GM12878 (cell line): ENCODE measurements at regions not wholly inside any gene's neighbourhood (a gene's known extent, or its start where the extent isn't known, plus 50 kb on each side); places are given as distances from the start of the nearest gene placed in this dataset.

ENCODE experiments used
- ATAC-seq: fragments of 200-7000 bp; cut with Tn5 transposase; 3 replicates; pipeline ENCODE4 v1.9.1; 2020; ENCODE audit warnings: mild to moderate bottlenecking, moderate library complexity
- BruUV-seq: library from RNA; stranded (reverse); fragments of 400-500 nt; replicated peaks from 2 replicates; lab custom pipeline; 2021; lab: Mats Ljungman, UMichigan
- CTCF ChIA-PET: fragments of 300-600 bp; sonication (Branson Sonifier 250); formaldehyde crosslinking; extraction: SDS; loops from one replicate; lab custom pipeline; 2021; ENCODE audit warnings: inconsistent platforms; lab: Yijun Ruan, JAX
- POLR2A ChIA-PET: fragments of 350-600 bp; formaldehyde crosslinking; extraction: SDS; loops from one replicate; lab custom pipeline; 2021; ENCODE audit warnings: inconsistent platforms; lab: Charles Lee
- RAD21 ChIA-PET: fragments of 300-600 bp; sonication (Branson Sonifier 250); formaldehyde crosslinking; loops from one replicate; lab custom pipeline; 2023; ENCODE audit warnings: antibody characterized with exemption; ENCODE audit not compliant: unreplicated experiment; lab: Charles Lee
- SMC1A ChIA-PET: fragments of 300-600 bp; sonication (Branson Sonifier 250); formaldehyde crosslinking; loops from one replicate; lab custom pipeline; 2023; ENCODE audit not compliant: unreplicated experiment, uncharacterized antibody; lab: Charles Lee
- DNase-seq: peaks from one replicate; pipeline ENCODE4 v3.0.0-alpha.2; 2011; ENCODE audit warnings: low read depth, low spot score
- FAIRE-seq: peaks from 3 replicates; lab custom pipeline; 2011; peaks lifted over from hg19 to GRCh38; lab: Jason Lieb, UNC
- H2AFZ ChIP-seq: 2 replicates; pipeline ENCODE4 v1.6.0; 2011; ENCODE audit warnings: low read depth, low read length, control low read depth; ENCODE audit not compliant: control insufficient read depth
- H3K27ac ChIP-seq: 2 replicates; pipeline ENCODE4 v1.5.1; 2011; ENCODE audit warnings: control low read depth; ENCODE audit not compliant: control insufficient read depth, insufficient read depth
- H3K27me3 ChIP-seq, 2 experiments: replicated peaks in 1 of 2; 2 replicates each; pipeline versions ENCODE4 v1.6.0 to v1.6.1; 2011; ENCODE audit warnings: low read length in 1 of 2; ENCODE audit not compliant: control insufficient read depth in 2 of 2, insufficient read depth in 2 of 2
- H3K36me3 ChIP-seq, 2 experiments: 2 replicates each; pipeline ENCODE4 v1.5.1; 2011; ENCODE audit warnings: low read length in 1 of 2; ENCODE audit not compliant: control insufficient read depth in 2 of 2, insufficient read depth in 2 of 2
- H3K4me1 ChIP-seq: 2 replicates; pipeline ENCODE4 v1.6.1; 2011; ENCODE audit warnings: mild to moderate bottlenecking, low read length, moderate library complexity, mixed read lengths; ENCODE audit not compliant: control insufficient read depth, insufficient read depth
- H3K4me2 ChIP-seq: 2 replicates; pipeline ENCODE4 v1.6.0; 2011; ENCODE audit warnings: control low read depth; ENCODE audit not compliant: control insufficient read depth, insufficient read depth
- H3K4me3 ChIP-seq: fragments of 200-600 bp; sonication (generic); 2 replicates; pipeline ENCODE4 v1.5.1; 2016
- H3K79me2 ChIP-seq: 2 replicates; pipeline ENCODE4 v1.6.0; 2011; ENCODE audit warnings: low read length; ENCODE audit not compliant: control insufficient read depth, insufficient read depth
- H3K9ac ChIP-seq: 2 replicates; pipeline ENCODE4 v1.8.0; 2011; ENCODE audit warnings: low read length, control low read depth, mixed read lengths; ENCODE audit not compliant: control insufficient read depth, insufficient read depth
- H3K9me3 ChIP-seq: replicated peaks from 3 replicates; pipeline ENCODE4 v1.5.1; 2011; ENCODE audit warnings: mild to moderate bottlenecking, low read length; ENCODE audit not compliant: control insufficient read depth, insufficient read depth
- H4K20me1 ChIP-seq: 2 replicates; pipeline ENCODE4 v1.6.0; 2011; ENCODE audit not compliant: control insufficient read depth, insufficient read depth
- ATF7 ChIP-seq: fragments of 450-650 bp; IDR thresholded peaks from 2 replicates; pipeline ENCODE4 v1.6.1; 2016; ENCODE audit warnings: low read depth, mild to moderate bottlenecking
- BRCA1 ChIP-seq: IDR thresholded peaks from 2 replicates; pipeline ENCODE4 v1.6.1; 2011; ENCODE audit warnings: low read depth, low read length, improper control_type of control experiment
- CBX3 ChIP-seq: fragments of 200-600 bp; sonication (generic); IDR thresholded peaks from 2 replicates; pipeline ENCODE4 v1.6.1; 2016; ENCODE audit warnings: low read depth, borderline replicate concordance
- HDAC2 ChIP-seq: fragments of 200-600 bp; sonication (generic); IDR thresholded peaks from 2 replicates; pipeline ENCODE4 v1.6.1; 2017
- JUND ChIP-seq: IDR thresholded peaks from 2 replicates; pipeline ENCODE4 v1.6.1; 2012; ENCODE audit warnings: low read depth, mild to moderate bottlenecking, low read length, improper control_type of control experiment, moderate library complexity
- MEF2A ChIP-seq: IDR thresholded peaks from 2 replicates; pipeline ENCODE4 v1.6.1; 2011; ENCODE audit warnings: low read depth, mild to moderate bottlenecking, low read length, moderate library complexity; ENCODE audit not compliant: insufficient read depth
- MEF2B ChIP-seq: fragments of 450-650 bp; IDR thresholded peaks from 2 replicates; pipeline ENCODE4 v1.6.1; 2018; ENCODE audit warnings: mild to moderate bottlenecking, moderate library complexity; ENCODE audit not compliant: partially characterized antibody, poor library complexity, severe bottlenecking
- MYC ChIP-seq: IDR thresholded peaks from 2 replicates; pipeline ENCODE4 v1.6.1; 2011; ENCODE audit warnings: mild to moderate bottlenecking, low read length, moderate library complexity, inconsistent platforms; ENCODE audit not compliant: insufficient read depth, insufficient replicate concordance, insufficient read length, severe bottlenecking
- NFXL1 ChIP-seq: fragments of 450-650 bp; IDR thresholded peaks from 2 replicates; pipeline ENCODE4 v1.6.1; 2017; ENCODE audit warnings: antibody characterized with exemption, mild to moderate bottlenecking, borderline replicate concordance
- NR2C2 ChIP-seq: IDR thresholded peaks from 2 replicates; pipeline ENCODE4 v1.6.1; 2011; ENCODE audit warnings: borderline replicate concordance, low read depth; ENCODE audit not compliant: control insufficient read depth, insufficient read length
- NR2F1 ChIP-seq: fragments of 450-650 bp; conservative IDR thresholded peaks from 2 replicates; pipeline ENCODE4 v1.6.1; 2017; ENCODE audit warnings: mild to moderate bottlenecking
- RAD51 ChIP-seq: fragments of 450-650 bp; IDR thresholded peaks from 2 replicates; pipeline ENCODE4 v1.6.1; 2016; ENCODE audit warnings: moderate library complexity, mild to moderate bottlenecking, inconsistent platforms
- RELA ChIP-seq: fragments of 450-650 bp; IDR thresholded peaks from 2 replicates; pipeline ENCODE4 v1.8.0; 2014; ENCODE audit warnings: borderline replicate concordance; ENCODE audit not compliant: partially characterized antibody
- TBL1XR1 ChIP-seq: IDR thresholded peaks from 2 replicates; pipeline ENCODE4 v1.6.1; 2012; ENCODE audit warnings: low read depth, low read length, improper control_type of control experiment
- WGBS: methylation state at CpG from one replicate; pipeline ENCODE4 v1.1.6; 2016; ENCODE audit warnings: low lambda C conversion rate; ENCODE audit not compliant: insufficient replicate concordance, insufficient coverage; ENCODE audit errors: missing lambda C conversion rate; 5-methylcytosine and 5-hydroxymethylcytosine counted together
- in situ Hi-C: fragments of 300-500 bp; cut with MboI; formaldehyde crosslinking; loops from 9 replicates; pipeline ENCODE4 v1.14.3; 2018; ENCODE audit warnings: mixed read lengths
- intact Hi-C: fragments of 100-400 bp; cut with micrococcal nuclease; formaldehyde crosslinking; loops from one replicate; pipeline ENCODE4 v1.14.2; 2022; ENCODE audit not compliant: unreplicated experiment
- TF ChIP-seq, protein P1 (sequence below), 3 experiments: IDR thresholded peaks in 2 of 3; conservative IDR thresholded peaks in 1 of 3; 2 replicates each; pipeline ENCODE4 v1.5.1; 2011; ENCODE audit warnings: low read depth in 3 of 3, low read length in 3 of 3, mild to moderate bottlenecking in 3 of 3, control low read depth in 2 of 3, moderate library complexity in 2 of 3, inconsistent platforms in 1 of 3, mixed read lengths in 1 of 3; ENCODE audit not compliant: control insufficient read depth in 2 of 3, insufficient read depth in 1 of 3; ENCODE audit errors: extremely low read depth in 1 of 3
- TF ChIP-seq, protein P2 (sequence below): fragments of 450-650 bp; IDR thresholded peaks from 2 replicates; pipeline ENCODE4 v1.6.1; 2017; ENCODE audit warnings: low read depth, mild to moderate bottlenecking, moderate library complexity

DNA sequence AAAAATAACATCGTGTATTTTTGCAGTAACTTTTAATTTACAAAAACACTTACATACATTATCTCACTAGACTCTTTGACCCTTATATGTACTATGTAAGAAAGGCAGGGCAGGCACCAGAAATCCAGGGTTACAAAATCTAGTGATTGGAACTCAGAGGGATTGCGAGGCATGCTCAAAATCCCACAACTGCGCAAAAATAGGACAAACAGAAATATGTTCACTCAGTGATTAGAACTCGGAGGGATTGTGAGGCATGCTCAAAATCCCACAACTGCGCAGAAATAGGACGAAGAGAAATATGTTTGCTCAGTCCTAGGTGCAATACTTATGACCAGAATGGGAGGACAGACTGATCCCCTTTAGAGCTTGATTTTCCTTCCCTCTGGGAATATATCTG, 79.2 kb upstream of the TGFBR2 start:
- DNase-seq = no peak
- 66% methylated on average over 6 of the region's 6 CpGs for WGBS
- TF ChIP-seq NR2F1 = no peak
- no peak for TF ChIP-seq TBL1XR1
- no peak for TF ChIP-seq JUND
- TF ChIP-seq, protein P1, sequence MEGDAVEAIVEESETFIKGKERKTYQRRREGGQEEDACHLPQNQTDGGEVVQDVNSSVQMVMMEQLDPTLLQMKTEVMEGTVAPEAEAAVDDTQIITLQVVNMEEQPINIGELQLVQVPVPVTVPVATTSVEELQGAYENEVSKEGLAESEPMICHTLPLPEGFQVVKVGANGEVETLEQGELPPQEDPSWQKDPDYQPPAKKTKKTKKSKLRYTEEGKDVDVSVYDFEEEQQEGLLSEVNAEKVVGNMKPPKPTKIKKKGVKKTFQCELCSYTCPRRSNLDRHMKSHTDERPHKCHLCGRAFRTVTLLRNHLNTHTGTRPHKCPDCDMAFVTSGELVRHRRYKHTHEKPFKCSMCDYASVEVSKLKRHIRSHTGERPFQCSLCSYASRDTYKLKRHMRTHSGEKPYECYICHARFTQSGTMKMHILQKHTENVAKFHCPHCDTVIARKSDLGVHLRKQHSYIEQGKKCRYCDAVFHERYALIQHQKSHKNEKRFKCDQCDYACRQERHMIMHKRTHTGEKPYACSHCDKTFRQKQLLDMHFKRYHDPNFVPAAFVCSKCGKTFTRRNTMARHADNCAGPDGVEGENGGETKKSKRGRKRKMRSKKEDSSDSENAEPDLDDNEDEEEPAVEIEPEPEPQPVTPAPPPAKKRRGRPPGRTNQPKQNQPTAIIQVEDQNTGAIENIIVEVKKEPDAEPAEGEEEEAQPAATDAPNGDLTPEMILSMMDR (IDR thresholded peaks at IDR 0.05 in 2 of 3, conservative IDR thresholded peaks at IDR 0.05 in 1 of 3; ENCODE audit: control insufficient read depth in 2 of 3, extremely low read depth in 1 of 3, insufficient read depth in 1 of 3, low read depth in 3 of 3, low read length in 3 of 3) = no peak
- TF ChIP-seq MEF2A = no peak
- TF ChIP-seq, all 136 proteins: peak for 0
- Histone ChIP-seq H3K27me3 (no peaks in the 10 kb centered on the region), H3K36me3 (no peaks in the 10 kb centered on the region), H3K4me2 (no peak overlapping the region), H2AFZ (no peak overlapping the region), H3K9ac (no peak overlapping the region), H3K4me3 (no peak overlapping the region), H4K20me1 (no peaks in the 10 kb centered on the region), H3K9me3 (no peaks in the 10 kb centered on the region), H3K27ac (no peak overlapping the region), H3K79me2 (no peaks in the 10 kb centered on the region), H3K4me1 (no peaks in the 10 kb centered on the region)
- in situ Hi-C loops (no loop called here), intact Hi-C loops (no loop called here)
- ChIA-PET POLR2A (interaction anchor here (0.5 kb wide), 1 partner anchor 23 kb away, joined by 5 read pairs; no protein-coding TSS in a partner anchor), CTCF (no interaction called here), RAD21 (no interaction called here), SMC1A (no interaction called here)
- no TSS peak for BruUV-seq
- no peak for ATAC-seq
- FAIRE-seq = no peak

DNA sequence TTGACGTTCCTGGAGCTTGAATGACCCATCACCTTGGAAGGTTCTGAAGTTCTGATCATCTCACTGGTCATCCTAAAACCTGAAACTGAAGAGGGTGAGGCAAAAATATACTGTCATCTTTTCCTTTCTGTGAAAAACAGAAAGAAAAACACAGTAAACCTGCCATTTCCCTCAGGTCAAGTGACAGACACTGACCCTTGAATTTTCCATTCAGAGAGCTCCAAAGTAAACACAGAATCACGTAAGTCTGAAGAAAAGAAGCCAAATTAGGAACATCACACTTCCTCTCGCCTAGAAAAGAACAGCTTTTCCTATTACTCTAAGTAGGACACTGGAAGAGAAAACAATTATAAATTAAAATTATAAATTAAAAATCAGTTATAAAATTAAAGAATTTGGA, 78.7 kb upstream of the TGFBR2 start:
- POLR2A ChIA-PET = interaction anchor here (0.5 kb wide), 1 partner anchor 23 kb away, joined by 5 read pairs; no protein-coding TSS in a partner anchor
- FAIRE-seq (no peak), DNase-seq (no peak), ATAC-seq (no peak)
- Histone ChIP-seq H3K9ac (no peak overlapping the region), H3K36me3 (no peaks in the 10 kb centered on the region), H3K27me3 (no peaks in the 10 kb centered on the region), H3K79me2 (no peaks in the 10 kb centered on the region), H2AFZ (no peak overlapping the region), H3K4me3 (no peak overlapping the region), H3K4me1 (no peaks in the 10 kb centered on the region), H4K20me1 (no peaks in the 10 kb centered on the region), H3K27ac (no peak overlapping the region), H3K9me3 (no peaks in the 10 kb centered on the region), H3K4me2 (no peak overlapping the region)
- WGBS = 3% methylated on average over 3 of the region's 3 CpGs
- intact Hi-C loops = no loop called here
- SMC1A ChIA-PET = no interaction called here
- BruUV-seq = no TSS peak
- in situ Hi-C loops = no loop called here
- CTCF ChIA-PET = no interaction called here
- RAD21 ChIA-PET = no interaction called here
- TF ChIP-seq MEF2B (no peak), HDAC2 (no peak), CBX3 (no peak), RELA (no peak), ATF7 (no peak), NR2C2 (no peak), RAD51 (no peak), BRCA1 (no peak), MYC (no peak), NFXL1 (no peak)
- TF ChIP-seq, protein P2, sequence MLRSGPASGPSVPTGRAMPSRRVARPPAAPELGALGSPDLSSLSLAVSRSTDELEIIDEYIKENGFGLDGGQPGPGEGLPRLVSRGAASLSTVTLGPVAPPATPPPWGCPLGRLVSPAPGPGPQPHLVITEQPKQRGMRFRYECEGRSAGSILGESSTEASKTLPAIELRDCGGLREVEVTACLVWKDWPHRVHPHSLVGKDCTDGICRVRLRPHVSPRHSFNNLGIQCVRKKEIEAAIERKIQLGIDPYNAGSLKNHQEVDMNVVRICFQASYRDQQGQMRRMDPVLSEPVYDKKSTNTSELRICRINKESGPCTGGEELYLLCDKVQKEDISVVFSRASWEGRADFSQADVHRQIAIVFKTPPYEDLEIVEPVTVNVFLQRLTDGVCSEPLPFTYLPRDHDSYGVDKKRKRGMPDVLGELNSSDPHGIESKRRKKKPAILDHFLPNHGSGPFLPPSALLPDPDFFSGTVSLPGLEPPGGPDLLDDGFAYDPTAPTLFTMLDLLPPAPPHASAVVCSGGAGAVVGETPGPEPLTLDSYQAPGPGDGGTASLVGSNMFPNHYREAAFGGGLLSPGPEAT = no peak
